HepG2 (cell line): ENCODE measurements at regions not wholly inside any gene's neighbourhood (a gene's known extent, or its start where the extent isn't known, plus 50 kb on each side); places are given as distances from the start of the nearest gene placed in this dataset.

Source experiments
- ATAC-seq: fragments of 200-7000 bp; cut with Tn5 transposase; 3 replicates; pipeline ENCODE4 v1.9.1; 2020; ENCODE audit warnings: mild to moderate bottlenecking, moderate library complexity
- BruUV-seq: library from RNA; stranded (reverse); fragments of 400-500 nt; replicated peaks from 2 replicates; lab custom pipeline; 2021; lab: Mats Ljungman, UMichigan
- CTCF ChIA-PET: fragments of 300-600 bp; formaldehyde crosslinking; extraction: SDS; loops from one replicate; lab custom pipeline; 2021; ENCODE audit warnings: low total read pairs, inconsistent platforms, low intra/inter-chr PET ratio; lab: Yijun Ruan, JAX
- POLR2A ChIA-PET: fragments of 350-600 bp; sonication (Branson Sonifier 250); formaldehyde crosslinking; loops from one replicate; lab custom pipeline; 2020; ENCODE audit warnings: antibody characterized with exemption, inconsistent platforms; lab: Yijun Ruan, JAX
- DNase-seq: peaks from one replicate; pipeline ENCODE4 v3.0.0-alpha.2; 2015; ENCODE audit warnings: low spot score
- FAIRE-seq: peaks from 3 replicates; lab custom pipeline; 2011; peaks lifted over from hg19 to GRCh38; lab: Jason Lieb, UNC
- H2AFZ ChIP-seq: one replicate; pipeline ENCODE4 v1.6.1; 2011; ENCODE audit warnings: low read length, inconsistent platforms
- H3K27ac ChIP-seq: fragments of 300-600 bp; 3 replicates; pipeline ENCODE4 v1.8.0; 2011; ENCODE audit warnings: mixed run types, mild to moderate bottlenecking, mixed read lengths, low read length, inconsistent platforms; ENCODE audit not compliant: insufficient read depth; ENCODE audit errors: extremely low read length
- H3K27me3 ChIP-seq, 2 experiments: fragments of 200-600 bp in 1 of 2; 2 replicates in 1 of 2; 3 replicates in 1 of 2; pipeline versions ENCODE4 v1.6.0 to v1.8.0; 2011; ENCODE audit warnings: low read length in 2 of 2, mild to moderate bottlenecking in 2 of 2, moderate library complexity in 2 of 2, inconsistent platforms in 1 of 2; ENCODE audit not compliant: insufficient read depth in 2 of 2, control insufficient read depth in 1 of 2
- H3K36me3 ChIP-seq, 2 experiments: fragments of 200-600 bp in 1 of 2; replicated peaks in 1 of 2; 2 replicates in 1 of 2; 3 replicates in 1 of 2; pipeline versions ENCODE4 v1.5.1 to v1.8.0; 2011; ENCODE audit warnings: low read length in 2 of 2, inconsistent platforms in 1 of 2; ENCODE audit not compliant: insufficient read depth in 2 of 2, control insufficient read depth in 1 of 2
- H3K4me1 ChIP-seq: 2 replicates; pipeline ENCODE4 v1.5.1; 2012; ENCODE audit warnings: low read length, inconsistent platforms; ENCODE audit not compliant: insufficient read depth
- H3K4me2 ChIP-seq: 2 replicates; pipeline ENCODE4 v1.6.0; 2011; ENCODE audit warnings: low read depth, low read length, inconsistent platforms
- H3K4me3 ChIP-seq, 3 experiments: fragments of 200-600 bp in 1 of 3; sonication (generic), shearing (Covaris generic) in 1 of 3; replicated peaks in 1 of 3; 2 replicates each; pipeline ENCODE4 v1.5.1; 2011 to 2016; ENCODE audit warnings: low read length in 3 of 3, inconsistent platforms in 2 of 3, low read depth in 2 of 3, mild to moderate bottlenecking in 2 of 3, control low read depth in 1 of 3, mixed read lengths in 1 of 3; ENCODE audit not compliant: insufficient read depth in 1 of 3
- H3K79me2 ChIP-seq: one replicate; pipeline ENCODE4 v1.6.1; 2011; ENCODE audit warnings: low read length, inconsistent platforms; ENCODE audit not compliant: insufficient read depth
- H3K9ac ChIP-seq: 2 replicates; pipeline ENCODE4 v1.6.0; 2011; ENCODE audit warnings: mild to moderate bottlenecking, low read depth, low read length, inconsistent platforms; ENCODE audit not compliant: insufficient read depth
- H3K9me3 ChIP-seq: 2 replicates; pipeline ENCODE4 v1.5.1; 2012; ENCODE audit warnings: mild to moderate bottlenecking, low read length
- H4K20me1 ChIP-seq: 2 replicates; pipeline ENCODE4 v1.6.0; 2011; ENCODE audit warnings: inconsistent platforms, mild to moderate bottlenecking, low read length, moderate library complexity; ENCODE audit not compliant: insufficient read depth
- KDM6A ChIP-seq: IDR thresholded peaks from 2 replicates; pipeline ENCODE4 v1.6.1; 2016; ENCODE audit warnings: low read depth
- YEATS4 ChIP-seq: sonication (generic); formaldehyde crosslinking; IDR thresholded peaks from 2 replicates; pipeline ENCODE4 v1.4.0; 2020; ENCODE audit warnings: missing genetic modification reagents, borderline replicate concordance
- ZHX1 ChIP-seq: sonication (generic); formaldehyde crosslinking; IDR thresholded peaks from 2 replicates; pipeline ENCODE4 v1.8.1; 2022; ENCODE audit warnings: low read depth, mild to moderate bottlenecking, missing genetic modification reagents
- ZNF225 ChIP-seq: sonication (generic); formaldehyde crosslinking; IDR thresholded peaks from 2 replicates; pipeline ENCODE4 v1.4.0; 2020; ENCODE audit warnings: mild to moderate bottlenecking, missing genetic modification reagents
- ZNF24 ChIP-seq: fragments of 450-650 bp; IDR thresholded peaks from 2 replicates; pipeline ENCODE4 v1.6.1; 2017; ENCODE audit warnings: antibody characterized with exemption, mild to moderate bottlenecking
- ZNF318 ChIP-seq: sonication (generic); formaldehyde crosslinking; IDR thresholded peaks from 2 replicates; pipeline ENCODE4 v1.4.0; 2020; ENCODE audit warnings: mild to moderate bottlenecking, missing genetic modification reagents
- WGBS: methylation state at CpG from one replicate; pipeline ENCODE4 v1.1.6; 2017; ENCODE audit warnings: low lambda C conversion rate; 5-methylcytosine and 5-hydroxymethylcytosine counted together
- in situ Hi-C: cut with HindIII; loops from 2 replicates; pipeline ENCODE4 v1.10.0; 2017; ENCODE audit warnings: low pct_unique_long_range_greater_than_20kb; ENCODE audit not compliant: extremely low pct_ligation_motif_present
- intact Hi-C: fragments of 100-400 bp; cut with micrococcal nuclease; formaldehyde crosslinking; loops from one replicate; pipeline ENCODE4 v1.10.0; 2022; ENCODE audit not compliant: unreplicated experiment

- in situ Hi-C loops: no loop called here
- intact Hi-C loops: no loop called here
- ATAC-seq: no peak
- Histone ChIP-seq H3K36me3 (no peaks in the 10 kb centered on the region), H3K4me3 (no peak overlapping the region), H3K27ac (no peak overlapping the region), H3K4me2 (no peak overlapping the region), H3K9me3 (no peaks in the 10 kb centered on the region), H3K27me3 (no peaks in the 10 kb centered on the region), H2AFZ (no peak overlapping the region), H3K4me1 (no peaks in the 10 kb centered on the region), H4K20me1 (no peaks in the 10 kb centered on the region), H3K9ac (no peak overlapping the region), H3K79me2 (no peaks in the 10 kb centered on the region)
- POLR2A ChIA-PET: no interaction called here
- TF ChIP-seq YEATS4 (CRISPR knock-in tag): no peak
- TF ChIP-seq ZHX1: no peak
- no peak for TF ChIP-seq ZNF225
- no peak for TF ChIP-seq ZNF24
- TF ChIP-seq KDM6A (CRISPR knock-in tag): no peak
- CTCF ChIA-PET: no interaction called here
- BruUV-seq: no TSS peak
- WGBS: 28% methylated on average over 3 of the region's 3 CpGs
- no peak for FAIRE-seq
- no peak for DNase-seq
These were observed 282.6 kb upstream of the ACTRT1 start for GRCh38 chrX:128334821-128335220.

GRCh38 chrX:128310912-128311311 is 258.7 kb upstream of the ACTRT1 start:
- no peak overlapping the region for H2AFZ ChIP-seq
- ChIA-PET CTCF (no interaction called here), POLR2A (no interaction called here)
- no peak overlapping the region for H3K4me3 ChIP-seq
- no peaks in the 10 kb centered on the region for H3K27me3 ChIP-seq
- no peak overlapping the region for H3K9ac ChIP-seq
- H3K36me3 ChIP-seq: no peaks in the 10 kb centered on the region
- in situ Hi-C loops (no loop called here), intact Hi-C loops (no loop called here)
- no peaks in the 10 kb centered on the region for H4K20me1 ChIP-seq
- no peaks in the 10 kb centered on the region for H3K4me1 ChIP-seq
- DNase-seq (no peak), FAIRE-seq (no peak), ATAC-seq (no peak)
- no peak overlapping the region for H3K4me2 ChIP-seq
- no TSS peak for BruUV-seq
- no peaks in the 10 kb centered on the region for H3K9me3 ChIP-seq
- 0% methylated on average over 1 of the region's 3 CpGs for WGBS
- H3K79me2 ChIP-seq: no peaks in the 10 kb centered on the region
- H3K27ac ChIP-seq: no peak overlapping the region
- no peak for TF ChIP-seq ZNF318 (CRISPR knock-in tag)
